T-helper 2 cell treated with Interferon-gamma antibody and Interleukin-4, amounts not matched to agents 100 ng/mL and 5 ng/mL, for 36 hours (primary cell): ENCODE measurements at regions not wholly inside any gene's neighbourhood (a gene's known extent, or its start where the extent isn't known, plus 50 kb on each side); places are given as distances from the start of the nearest gene placed in this dataset.

Experiments used
- intact Hi-C: fragments of 100-400 bp; cut with micrococcal nuclease; formaldehyde crosslinking; loops from one replicate; pipeline ENCODE4 v1.15.1; 2023

DNA sequence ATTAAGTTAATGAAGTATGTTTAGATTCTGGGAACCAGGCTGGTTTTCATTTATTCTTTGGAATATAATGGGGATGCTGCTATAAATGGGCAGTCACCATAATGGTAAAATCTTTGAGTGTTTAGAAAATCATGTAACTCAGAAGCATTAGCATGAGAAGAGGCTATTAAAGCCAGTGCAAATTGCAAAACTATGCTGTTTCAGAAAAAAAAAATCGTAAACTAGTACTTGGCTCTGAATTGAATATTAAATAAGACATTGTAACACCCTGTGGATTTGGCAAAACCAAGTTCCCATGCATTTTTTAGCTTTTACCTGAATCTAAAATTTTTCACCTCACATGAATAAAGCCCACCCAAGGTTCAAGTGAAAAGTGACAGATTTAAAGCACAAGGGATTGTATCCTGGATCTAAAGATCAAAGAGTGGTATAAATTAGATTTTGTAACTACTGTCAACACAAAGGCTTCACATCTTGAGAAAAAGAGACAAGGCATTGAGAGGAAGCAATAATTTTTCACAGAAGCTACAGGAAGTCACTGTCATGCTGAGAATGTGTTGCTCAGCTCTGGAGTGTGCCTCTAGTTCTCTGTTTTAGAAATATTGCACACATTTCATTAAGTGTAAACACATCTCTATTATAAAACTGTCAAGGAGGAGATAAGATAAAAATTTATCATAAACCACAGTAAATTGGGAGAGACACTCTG lies 142.2 kb downstream of the ABCA8 start:
- intact Hi-C loops, result no loop called here

DNA sequence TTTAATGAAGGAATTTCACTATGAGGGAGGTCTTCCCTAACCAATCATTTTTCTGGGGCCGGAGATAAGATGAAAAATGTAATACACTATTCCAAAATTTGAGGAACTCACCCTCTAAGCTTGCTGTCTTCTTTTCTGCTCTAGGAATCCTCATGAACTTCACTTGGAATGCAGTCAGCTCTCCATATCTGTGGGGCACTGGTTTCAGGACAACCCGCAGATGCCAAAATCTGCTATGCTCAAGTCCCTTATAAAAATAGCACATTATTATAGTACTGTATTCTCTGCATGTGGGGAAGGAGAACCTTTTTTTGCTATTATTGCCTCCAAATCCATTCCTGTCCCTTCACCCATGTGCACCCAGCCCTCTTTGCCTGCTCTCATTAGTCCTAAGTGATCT lies 146.0 kb downstream of the ABCA8 start:
- intact Hi-C loops, result no loop called here

DNA sequence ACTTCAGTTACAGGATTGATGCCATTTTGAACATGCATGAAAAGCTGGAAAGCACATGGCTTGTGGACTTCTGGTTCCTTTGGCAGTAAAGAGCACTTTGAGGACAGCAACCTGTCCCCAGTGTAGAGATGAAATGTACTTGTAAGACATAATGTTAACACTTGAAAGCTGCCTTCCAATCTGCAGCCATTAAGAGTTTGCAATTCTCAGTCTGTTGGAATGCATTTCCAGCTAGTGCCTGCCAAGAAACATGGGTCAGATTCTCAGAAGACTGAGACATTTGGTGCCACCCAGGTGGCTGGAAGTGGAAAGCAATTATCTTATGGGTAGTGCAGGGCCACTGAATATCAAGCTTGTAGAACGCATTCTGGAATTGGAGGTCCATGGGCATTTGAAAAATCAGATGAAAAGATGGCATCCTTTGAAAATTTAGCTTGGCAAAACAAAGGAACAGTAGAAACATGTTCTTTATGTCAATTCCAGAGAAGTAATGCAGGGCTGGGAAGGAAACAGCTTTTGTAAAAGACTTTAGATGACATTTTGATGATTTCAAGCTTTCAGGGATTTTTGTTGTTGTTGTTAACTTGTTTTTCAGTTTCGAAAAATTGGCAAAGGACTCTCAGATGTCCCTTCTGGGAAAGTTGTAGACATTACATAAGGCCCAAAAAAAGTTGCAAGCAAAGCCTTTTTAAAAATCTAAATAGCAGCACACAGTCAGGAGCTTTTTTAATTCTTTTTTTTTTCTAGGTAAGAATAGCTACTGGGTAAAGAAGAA lies 147.0 kb downstream of the ABCA8 start:
- intact Hi-C loops, result no loop called here

DNA sequence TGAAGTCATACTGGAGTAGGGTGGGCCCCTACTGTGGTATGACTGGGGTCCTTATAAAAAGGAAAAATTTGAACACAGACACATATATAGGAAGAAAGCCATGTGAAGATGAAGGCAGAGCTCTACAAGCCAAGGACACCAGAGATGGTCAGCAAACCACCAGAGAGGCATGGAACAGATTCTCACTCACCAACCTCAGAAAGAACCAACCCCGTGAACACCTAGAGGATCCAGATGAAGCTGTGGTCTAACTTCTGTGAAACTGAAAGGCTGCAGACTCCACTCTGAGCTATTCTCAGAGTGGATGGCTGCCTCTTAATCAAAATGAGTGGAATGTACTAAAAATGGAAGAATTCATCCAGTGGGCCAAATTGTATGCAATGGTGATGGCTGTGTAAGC lies 149.6 kb downstream of the ABCA8 start:
- intact Hi-C loops, result no loop called here

DNA sequence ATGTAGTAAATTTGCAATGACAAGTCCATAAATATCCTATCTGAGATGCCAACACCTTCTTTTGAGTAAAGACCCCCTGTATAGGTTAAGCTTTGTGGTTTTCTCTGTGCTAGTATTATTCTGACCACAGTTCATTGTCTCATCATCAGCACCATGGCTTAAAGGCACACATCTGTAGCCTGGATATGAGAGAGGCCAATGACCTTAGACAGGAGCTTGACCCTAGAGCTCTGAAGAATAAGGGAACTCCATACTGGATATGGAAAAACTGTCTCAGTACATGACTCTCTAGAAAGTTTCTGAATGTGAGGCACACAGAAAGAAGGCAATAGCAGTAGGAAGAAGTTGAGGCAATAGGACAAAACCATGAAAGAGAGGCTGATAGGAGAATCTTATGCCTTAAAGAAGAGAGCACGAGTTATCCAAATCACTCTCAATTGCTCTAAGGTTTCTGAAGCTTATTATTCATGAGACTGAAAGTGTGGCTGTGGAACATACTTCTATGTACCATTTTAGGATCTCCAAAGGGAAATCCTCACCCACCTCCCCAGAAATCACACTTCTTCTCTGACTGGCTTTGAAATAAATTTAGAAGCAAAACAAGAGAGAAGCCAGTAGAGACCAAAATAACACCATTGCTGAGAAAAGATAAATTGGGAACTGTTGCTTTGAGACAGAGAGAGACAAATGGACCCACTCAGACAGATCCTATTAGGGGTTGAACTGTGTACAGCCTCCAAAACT lies 150.2 kb downstream of the ABCA8 start:
- intact Hi-C loops, result no loop called here

DNA sequence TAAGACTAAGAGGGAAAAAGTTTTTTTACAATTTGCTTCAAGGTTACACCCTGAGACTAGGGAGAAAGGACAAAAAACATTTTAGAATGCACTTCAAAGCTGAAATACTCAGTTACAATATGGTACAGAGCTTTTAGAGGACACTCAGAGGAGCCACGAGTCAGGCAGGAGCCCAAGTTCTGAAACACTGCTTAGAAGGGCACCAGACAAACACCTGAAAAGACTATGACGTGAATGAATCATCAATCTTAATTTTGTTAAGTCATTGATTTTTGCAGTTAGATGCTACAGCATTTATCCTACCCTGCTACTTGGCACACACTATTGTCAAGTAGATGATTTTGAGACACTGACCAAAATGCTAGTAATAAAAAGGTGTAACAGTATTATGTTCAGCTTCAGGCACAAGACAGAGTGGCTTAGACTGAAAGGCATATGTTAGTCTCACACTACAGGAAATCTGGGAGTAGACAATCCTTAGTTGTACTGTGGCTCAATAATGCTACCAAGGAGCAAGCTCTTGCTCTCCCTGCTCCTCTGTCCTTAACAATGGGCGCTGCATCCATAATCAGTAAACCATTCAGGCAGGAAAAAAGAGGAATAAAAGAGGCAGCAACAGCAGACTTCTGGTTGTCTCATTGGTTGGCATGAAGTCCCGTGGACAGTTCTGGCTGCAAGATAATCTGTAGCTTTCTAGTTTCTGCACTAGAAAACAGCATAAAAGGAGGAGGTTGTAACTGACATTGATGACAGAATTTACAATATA lies 151.8 kb downstream of the ABCA8 start:
- intact Hi-C loops, result no loop called here

DNA sequence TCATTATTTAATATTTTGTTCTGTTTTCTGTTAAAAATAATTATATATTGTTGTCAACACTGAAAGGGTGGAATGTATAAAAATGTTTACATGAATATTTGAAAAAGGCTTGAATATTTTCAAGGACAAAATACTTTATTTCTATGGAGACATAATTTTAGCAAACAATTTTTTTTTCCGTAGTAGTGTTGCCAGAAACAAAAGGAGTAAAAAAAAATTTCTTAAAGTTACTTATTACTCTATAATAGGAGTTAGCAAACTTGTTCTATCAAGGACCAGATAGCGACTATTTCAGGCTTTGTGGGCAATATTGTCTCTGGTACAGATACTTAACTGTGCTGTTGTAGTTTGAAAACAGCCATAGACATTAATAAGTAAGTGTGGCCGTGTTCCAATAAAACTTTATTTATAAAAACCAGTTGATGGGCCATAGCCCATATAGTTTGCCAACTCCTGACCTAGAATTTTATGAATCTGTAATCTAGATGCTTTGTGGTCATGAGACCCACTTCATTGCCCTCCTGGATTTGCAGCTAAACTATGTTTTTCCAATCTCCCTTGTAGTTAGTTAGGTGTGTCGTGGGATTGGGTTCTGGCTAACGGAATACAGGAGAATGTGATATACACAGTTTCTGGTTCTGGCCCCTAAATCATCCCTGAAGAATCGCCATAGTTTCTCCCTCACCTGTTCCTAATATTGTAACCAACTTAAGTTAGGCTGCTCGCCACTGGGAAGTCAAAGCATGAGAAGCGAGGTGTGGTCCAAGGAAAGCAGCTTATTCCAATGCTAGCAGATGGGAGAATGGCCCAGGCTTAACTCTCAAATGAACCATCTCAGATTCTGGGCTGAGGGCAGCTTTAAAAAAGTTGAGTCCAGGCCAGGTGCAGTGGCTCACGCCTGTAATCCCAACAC lies 153.6 kb downstream of the ABCA8 start:
- intact Hi-C loops, result no loop called here

DNA sequence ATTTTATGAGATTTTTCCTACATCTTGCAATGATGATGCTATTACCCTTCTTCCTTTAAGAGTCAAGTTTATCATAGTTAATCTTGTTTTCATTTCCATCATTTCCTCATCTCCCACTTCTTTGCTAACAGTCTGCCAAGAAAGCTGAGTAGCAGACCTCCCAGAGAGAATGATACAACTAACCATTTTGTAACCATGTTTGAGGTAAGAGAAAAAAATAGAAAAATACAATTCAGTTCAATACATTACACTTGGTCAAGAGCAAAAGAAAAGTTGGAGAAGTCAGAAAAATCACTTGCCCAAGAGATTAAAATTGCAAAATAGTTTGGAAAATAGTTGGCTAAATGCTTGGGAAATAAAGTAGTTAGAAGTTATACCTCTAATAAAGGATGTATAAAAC lies 154.4 kb downstream of the ABCA8 start:
- intact Hi-C loops, result no loop called here

DNA sequence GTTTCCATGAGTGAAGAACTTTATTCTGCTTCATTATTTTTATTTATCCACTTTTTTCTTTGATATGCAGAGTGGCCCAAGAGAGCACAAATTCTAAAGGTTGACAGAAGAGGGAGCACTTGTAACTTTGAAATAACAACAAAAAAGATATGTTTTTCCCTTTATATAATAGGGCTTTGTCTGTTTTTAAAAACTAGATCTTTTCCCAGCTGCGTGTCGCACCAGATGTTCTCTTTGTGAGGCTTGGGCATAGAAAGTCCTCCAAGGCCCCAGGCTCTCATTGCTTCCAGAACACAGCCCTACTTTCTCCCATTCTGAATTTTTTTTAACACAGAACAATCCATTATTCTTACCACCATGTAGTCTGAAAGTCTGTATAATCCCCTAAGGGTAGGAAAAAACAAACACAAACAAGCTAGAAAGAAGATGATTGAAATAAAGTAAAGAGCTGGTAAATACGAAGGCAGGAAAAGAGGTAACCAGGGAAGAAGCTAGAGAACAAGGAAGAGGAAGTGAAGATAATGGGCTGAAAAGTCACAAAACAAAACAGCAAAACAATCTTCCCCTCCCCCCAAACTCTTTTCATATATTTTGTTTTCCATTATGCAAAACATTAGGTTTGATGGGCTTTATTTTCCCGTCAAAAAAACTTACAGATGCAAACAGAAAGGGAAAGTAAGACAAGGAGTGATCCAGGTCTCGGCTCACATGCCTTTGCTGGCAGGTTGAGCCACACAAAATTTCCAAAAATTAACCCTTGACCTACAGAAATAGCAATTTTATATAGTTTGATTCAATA lies 160.4 kb downstream of the ABCA8 start:
- intact Hi-C loops, result loop anchor here (5.0 kb wide), 1 partner anchor 447 kb away; no protein-coding TSS in a partner anchor

DNA sequence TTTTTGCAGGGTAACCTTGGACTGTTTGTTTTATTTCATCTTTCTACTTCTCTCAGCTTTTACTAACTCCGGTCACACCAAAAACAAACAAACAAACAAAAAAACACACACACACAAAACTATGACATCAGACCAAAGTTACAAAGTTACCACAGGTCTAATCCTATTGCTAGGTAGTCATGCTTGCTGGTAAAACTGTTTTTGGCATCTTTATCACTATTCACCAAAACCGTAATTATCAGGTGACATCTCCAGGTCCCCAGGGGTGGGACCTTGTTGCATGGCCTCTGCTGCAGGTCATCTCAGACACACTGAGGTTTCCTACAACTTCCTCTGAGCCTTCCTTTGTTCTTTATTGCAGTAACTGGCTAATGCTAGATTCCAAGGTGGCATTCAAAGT lies 162.3 kb downstream of the ABCA8 start:
- intact Hi-C loops, result loop anchor here (5.0 kb wide), 1 partner anchor 449 kb away; no protein-coding TSS in a partner anchor

DNA sequence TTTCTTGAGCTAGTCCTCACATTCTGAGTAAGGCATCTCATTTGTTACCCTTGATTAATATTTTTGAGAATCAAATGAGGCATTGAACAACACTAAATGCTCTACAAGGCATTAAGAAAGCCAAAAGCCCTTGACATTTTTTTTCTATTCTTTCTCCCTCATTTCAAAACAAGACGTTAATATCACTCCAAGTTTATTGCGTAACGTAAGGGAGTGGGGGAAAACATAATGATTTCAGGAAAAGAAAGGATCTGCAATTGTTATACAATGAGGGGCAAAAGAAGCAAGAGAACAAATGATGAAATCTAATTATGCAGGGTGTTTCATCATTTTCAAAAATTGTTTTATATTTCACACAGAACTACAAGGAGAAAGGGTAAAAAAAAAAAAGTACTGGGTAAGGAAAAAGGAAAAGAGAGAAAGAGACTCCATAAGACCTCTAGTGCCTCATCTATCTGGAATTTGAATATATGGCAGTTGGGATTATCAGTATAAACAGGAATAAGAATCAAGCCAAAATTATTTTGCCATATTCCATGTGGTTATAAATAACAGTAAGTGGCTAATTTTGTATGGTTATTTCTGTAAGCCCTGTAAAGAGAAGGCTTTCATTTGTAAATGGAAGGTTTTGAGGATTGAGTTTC lies 163.0 kb downstream of the ABCA8 start:
- intact Hi-C loops, result loop anchor here (5.0 kb wide), 1 partner anchor 450 kb away; no protein-coding TSS in a partner anchor

DNA sequence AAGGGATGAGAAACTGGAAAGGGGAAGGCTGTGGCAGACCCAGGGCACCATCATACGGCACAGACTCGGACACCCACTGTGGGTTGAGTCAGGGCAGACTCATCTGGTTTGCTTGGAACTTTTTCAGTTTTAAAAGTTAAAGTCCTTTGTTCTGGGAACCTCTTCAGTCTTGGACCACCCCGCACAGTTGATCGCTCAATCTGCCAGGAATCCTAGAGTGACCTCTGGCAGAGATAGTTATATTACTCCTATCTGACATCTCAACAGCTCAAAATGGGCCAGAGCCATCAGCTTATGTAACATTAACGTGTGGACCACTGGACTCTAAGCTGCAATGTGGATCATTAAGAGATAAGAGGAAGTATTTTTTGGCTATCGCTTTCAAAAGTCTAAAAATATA lies 164.3 kb downstream of the ABCA8 start:
- intact Hi-C loops, result loop anchor here (5.0 kb wide), 1 partner anchor 451 kb away; no protein-coding TSS in a partner anchor

DNA sequence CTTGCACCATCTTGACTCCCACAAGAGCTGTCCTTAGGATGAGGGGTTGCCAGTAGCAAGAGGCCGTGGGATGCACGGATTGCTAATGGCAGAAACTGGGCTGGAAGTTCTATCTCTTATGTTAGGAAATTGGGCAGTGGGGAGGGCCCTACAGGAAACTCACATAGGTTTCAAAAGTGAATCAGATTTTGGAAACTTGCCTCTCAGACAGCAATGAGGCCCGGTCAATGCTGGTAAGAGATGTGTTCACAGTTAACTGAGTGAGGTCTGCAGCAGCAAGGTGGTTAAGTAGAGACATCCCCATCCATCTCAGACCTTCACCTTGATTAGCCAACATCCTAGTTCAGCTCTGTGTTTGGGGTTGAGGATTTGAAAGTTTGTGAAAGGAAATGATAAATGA lies 164.7 kb downstream of the ABCA8 start:
- intact Hi-C loops, result loop anchor here (5.0 kb wide), 1 partner anchor 452 kb away; no protein-coding TSS in a partner anchor

DNA sequence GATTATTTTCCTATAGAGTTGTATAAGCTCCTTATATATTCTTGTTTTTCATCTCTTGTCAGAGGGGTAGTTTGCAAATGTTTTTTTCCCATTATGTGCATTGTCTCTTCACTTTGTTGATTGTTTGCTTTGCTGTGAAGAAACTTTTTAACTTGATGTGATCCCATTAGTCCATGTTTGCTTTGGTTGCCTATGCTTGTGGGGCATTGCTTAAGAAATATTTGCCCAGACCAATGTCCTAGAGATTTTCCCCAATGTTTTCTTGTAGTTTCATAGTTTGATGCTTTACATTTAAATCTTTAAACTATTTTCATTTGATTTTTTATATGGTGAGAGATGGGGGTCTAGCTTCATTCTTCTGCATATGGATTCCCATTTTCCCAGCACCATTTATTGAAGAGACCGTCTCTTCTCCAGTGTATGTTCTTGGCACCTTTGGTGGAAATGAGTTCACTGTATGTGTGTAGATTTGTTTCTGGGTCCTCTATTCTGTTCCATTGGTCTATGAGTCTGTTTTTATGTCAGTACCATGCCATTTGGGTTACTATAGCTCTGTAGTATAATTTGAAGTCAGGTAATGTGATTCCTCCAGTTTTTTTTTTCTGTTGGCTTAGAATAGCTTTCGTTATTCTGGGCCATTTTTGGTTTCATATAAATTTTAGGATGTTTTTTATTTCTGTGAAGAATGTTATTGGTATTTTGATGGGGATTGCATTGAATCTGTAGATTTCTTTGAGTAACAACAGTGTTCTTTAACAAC lies 165.8 kb downstream of the ABCA8 start:
- intact Hi-C loops, result no loop called here

DNA sequence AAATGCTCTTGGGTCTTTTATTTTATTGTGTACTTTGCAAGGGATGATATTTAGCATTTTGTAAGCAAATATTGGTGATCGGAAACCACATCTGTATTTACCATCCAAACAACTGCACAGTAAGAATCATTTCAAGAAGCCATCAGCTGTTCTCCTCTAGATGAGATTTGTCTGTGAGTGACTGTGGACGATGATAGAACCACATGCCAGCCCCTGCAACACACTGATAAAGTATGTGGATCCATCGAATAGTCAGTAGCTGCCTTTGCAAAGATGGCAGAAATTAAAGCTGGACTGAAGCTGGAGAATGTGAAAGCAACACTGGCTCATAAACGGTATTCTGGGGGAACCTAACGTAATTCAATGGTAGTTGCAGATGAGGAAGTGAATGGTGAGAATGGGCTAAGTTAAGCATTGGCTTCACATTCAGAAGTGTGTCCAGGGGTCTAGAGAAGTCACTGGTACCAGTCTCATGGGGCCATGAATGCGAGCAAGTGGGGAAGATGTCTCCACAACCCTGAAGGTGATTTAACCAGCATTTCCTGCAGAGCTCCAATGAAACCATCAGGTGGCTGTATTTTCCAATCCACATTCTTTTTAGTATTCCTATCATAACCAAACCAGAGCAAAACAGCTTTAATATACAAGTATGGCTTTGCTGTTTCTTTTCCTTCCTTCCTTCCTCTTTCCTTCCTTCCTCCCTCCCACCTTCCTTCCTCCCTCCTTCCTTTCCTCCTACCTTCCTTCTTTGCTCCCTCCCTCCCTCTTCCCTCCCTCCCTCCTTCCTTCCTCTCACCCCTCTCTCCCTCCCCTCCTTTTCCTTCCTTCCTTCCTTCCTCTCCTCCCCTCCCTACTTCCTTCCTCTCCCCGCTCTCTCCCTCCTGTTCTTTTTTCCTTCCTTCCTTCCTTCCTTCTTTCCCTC lies 169.4 kb downstream of the ABCA8 start:
- intact Hi-C loops, result no loop called here

DNA sequence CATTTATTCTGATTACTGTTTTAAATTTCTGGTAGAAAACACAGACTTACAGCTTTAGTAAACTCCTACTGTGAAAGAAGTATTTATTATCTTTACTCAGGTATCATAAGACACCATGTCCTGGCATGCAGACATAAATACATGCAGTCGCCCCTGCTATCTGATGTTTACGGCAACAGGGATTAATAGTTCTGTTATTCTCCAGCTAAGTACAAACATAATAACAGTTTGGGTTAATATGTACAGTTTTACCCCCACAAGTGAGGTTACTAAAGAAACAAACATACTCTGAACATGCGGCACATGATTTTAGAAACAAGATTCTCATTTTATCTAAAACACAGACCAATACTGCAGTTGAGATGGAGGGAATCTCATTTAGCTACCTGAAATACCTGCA lies 170.8 kb downstream of the ABCA8 start:
- intact Hi-C loops, result no loop called here

DNA sequence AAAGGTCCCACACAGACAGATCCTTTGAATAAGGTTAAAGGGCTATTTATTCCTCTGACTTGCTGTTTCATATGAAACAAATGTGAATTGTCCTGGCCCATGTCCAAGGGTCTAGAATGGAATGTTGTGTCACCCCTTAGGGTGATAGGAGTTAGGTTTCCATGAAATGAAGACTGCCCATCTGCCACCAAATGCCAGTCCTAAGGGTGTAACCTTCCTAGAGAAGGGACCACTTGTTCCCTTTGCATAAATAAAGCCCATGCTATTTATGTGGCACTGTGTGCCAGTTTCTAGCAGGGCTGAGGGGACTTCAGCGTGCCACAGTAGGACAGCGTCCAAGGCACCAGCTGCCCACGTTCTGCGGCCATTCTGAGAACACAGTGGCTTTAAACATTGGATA lies 171.3 kb downstream of the ABCA8 start:
- intact Hi-C loops, result no loop called here
